GM18873 (cell line): ENCODE measurements at regions not wholly inside any gene's neighbourhood (a gene's known extent, or its start where the extent isn't known, plus 50 kb on each side); places are given as distances from the start of the nearest gene placed in this dataset.

ENCODE experiments used
- ATAC-seq: cut with Tn5 transposase; IDR thresholded peaks from one replicate; pipeline ENCODE4 v1.9.1; 2021; ENCODE audit warnings: mild to moderate bottlenecking, moderate library complexity, moderate number of reproducible peaks; ENCODE audit not compliant: unreplicated experiment, low FRiP score

DNA sequence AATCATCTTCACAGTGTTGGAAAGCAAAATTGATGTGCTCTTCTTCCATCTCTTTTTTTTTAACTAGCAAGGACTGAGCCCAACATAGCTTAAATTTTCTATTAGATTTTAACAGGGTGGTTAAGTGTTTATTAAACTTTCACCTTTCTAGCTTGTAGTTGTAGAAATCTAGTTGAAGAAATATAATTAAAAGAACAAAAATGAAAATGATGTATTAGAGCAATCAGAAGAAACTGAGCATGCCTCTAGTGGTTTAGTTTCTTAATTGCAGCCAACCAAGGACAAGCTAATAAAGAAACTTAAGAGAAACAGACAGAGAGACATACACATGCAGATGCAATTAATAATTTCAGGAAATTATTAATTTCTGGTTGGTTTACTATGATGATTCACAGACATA, 673.0 kb upstream of the LMO3 start:
- no peak for ATAC-seq

DNA sequence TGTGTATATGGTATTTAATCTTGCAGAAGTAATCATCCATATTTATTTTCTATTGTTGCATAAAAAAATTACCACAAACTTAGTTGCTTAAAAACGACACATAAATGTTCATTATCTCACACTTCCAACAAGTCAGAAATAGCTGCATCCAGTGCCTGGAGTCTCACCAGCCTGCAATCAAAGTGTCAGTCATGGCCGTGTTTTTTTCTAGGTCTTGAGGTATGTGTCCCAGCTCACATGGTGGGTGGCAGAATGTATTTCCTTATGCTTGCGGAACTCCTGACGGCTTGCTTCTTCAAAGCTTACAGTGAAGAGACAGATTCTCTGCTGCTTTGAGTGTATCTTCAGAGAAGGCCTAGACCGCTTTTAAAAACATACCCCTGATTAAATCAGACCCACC, 670.2 kb upstream of the LMO3 start:
- no peak for ATAC-seq

DNA sequence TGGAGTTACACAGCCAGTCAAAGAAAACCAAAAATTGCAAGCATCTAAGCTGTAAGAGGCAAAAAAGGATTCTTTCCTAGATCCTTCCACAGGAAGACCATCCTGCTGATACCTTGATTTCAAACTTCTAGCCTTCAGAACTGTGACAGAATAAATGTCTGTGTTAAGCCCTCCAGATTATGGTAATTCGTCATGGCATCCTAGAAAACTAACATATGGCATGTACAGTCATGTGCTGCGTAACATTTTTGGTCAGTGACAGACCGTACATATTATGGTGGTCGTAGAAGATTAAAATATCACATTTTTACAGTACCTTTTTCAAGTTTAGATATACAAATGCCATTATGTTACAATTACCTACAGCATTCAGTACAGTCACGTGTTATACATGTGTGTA, 660.9 kb upstream of the LMO3 start:
- ATAC-seq = no peak

DNA sequence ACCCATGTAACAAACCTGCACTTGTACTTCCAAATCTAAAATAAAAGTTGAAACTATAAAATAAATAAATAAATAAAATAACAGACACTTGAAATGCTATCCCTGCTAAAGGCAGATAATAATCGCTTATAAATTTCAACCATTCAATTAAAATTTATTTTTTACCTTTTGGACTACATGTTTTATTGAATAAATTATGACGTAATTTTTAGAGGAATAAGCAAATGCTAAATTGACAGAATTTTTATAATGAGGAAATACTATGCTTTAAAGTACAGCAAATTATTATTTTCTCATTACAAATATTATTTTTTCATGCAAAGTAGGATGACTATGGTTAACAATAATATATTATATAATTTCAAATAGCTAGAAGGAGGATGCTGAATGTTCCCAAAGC, 658.6 kb upstream of the LMO3 start:
- no peak for ATAC-seq

DNA sequence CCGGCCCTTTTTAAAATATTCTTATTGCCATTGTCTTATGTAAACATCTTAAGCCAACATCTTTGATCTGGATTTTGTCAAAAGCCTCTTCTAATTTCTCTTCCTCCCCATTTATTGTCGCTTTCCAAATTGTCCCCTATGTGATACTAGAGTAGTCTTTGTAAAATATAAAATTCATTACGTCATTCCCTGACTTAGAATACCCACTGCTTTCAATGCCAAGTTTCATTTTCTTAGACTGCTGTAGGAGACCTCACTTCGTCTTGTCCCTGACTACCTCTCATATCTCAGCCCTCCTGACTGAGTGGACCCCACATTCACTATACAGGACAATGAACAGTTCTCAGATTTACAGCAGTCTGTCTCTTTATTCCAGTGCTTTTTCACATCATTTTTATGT, 633.9 kb upstream of the LMO3 start:
- no peak for ATAC-seq

DNA sequence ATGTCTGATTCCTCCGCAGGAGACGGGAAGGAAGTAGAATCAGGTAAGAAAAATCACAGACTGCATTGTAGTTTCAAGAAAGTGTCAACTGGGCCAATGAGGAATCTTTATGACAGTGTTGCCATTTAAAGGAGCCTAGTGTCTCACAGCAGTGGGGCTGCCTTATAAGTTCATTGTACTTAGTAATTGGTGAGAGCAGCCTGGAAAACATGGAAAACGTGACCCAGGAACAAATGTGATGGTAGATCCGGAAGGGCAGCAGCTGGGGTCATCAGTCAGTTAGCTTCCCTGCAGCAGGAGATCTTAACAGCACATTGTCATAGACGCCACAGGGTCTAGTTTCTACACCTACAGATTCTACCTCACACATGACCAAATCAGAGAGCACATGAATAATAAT, 630.0 kb upstream of the LMO3 start:
- ATAC-seq = no peak

DNA sequence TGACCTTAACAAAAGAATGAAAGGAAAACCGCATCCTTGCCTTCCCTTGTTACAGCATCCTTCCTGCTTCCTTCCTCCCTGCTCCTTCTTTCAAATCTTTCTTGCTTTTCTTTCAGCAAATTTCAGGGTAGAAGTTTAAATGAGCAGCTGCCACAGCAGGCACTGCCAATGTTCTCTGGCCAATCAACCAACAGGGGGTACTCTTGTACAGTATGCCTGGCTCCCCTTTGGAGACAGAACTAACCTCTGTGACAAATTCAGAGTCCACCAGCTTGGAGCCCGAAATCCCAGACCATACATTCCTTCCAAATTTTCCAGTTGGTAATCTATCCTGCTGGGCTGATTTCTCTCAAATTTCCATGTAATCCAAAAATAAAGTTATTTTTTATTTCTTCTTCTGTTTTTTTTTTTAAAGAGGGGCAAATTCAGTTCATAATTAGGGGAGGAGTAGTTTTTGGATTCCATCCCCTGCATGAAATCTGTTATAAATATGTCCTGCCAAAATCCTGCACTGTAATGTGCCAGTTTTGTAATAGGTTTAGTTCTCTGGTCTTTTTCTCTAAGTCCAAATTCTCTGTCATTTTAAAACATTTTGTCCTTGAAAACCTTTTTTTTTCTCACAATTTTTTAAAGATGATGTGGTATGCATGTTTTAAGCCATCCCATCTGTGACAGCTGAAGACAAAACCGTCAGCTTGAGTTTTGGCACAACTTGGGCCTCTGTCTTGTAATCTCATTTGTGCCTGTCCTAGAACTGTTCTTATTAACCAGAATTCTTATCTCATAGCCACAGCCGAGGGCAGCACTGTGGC, 610.0 kb upstream of the LMO3 start:
- ATAC-seq = no peak

DNA sequence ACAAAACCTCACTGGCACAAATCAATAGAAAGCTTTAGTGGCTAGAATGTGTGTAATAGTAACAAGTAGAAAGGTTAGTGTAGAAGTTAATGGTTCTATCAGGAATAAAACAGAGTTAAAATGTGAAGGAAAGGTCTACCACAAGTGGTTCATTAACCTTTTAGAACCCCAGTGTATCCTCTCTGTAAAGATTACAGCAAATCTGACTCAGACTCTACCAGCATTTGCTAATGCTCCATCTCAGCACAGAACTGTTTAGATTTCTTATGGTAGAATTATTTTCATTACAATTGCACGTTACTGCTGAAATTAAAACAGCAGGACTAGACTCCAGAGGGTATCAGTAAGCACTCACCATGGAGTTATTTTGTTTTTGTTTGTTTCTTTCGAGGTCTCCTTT, 609.0 kb upstream of the LMO3 start:
- ATAC-seq = no peak

DNA sequence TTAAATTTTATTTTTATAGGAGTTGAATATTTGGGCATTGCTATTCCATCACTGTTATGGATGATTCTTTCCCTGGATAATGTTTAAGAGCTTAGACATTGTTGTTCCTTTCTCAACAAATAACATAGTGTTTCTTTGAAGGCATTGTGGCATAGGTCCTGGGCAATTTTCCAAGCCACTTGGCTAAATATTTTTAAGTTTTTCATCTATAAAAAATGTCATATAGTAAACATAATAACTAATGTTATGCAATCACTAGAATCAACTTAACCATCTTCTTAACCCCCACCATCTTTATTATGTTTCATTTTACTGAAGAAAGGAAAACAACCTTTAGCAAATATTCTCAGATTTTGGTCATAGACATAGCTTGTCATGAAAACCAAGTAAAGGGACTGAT, 600.6 kb upstream of the LMO3 start:
- no peak for ATAC-seq

DNA sequence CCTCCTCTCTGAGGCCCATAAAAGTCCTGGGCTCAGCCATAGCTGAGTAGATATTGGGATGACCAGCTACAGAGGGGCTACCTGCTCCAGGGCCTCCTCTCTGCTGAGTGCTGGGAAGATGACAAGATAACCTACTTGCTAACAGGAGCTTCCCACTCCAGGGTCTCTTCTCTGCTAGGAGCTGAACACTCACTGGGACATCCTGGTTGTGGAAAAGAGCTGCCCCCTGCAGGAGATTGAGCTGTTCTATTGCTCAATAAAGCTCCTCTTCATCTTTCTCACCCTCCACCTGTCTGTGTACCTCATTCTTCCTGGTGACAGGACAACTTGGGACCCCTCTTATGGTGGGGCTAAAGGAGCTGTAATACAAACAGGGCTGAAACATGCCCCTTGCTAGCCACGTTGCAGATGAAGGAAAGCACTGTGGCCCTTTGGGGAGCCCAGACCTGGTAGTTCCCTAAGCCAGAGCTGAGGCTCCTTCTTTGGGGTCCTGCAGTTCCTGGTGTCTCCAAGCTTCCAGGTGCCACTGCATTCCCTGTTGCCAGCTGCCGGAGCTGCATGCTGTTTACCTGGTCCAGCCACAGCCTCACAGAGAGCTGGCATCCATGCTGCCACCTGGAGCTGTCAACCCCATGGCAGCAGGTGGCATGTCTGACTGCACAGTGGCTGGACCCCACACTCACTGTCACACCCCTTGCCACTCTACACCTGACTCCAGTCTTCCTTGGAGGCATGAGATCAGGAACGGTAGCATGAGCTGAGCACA, 598.5 kb upstream of the LMO3 start:
- ATAC-seq = no peak

DNA sequence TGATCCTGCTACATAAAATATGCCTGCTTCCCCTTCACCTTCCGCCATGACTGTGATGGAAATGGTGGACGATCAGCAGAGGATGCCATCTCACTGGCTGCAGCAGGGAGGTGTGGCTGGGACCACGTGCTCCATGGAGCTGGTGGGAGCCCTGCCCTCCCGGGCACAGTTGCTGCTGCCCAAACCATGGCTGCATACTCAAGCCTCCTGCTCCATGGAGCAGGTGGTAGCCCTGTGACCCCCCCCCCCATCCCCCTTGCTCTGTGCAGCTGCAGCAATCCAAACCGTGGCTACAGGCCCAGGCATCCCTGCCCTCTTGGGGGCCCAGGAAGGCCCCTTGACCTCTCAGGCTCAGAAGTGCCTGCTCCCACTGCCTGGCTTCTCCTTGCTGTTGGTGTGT, 597.5 kb upstream of the LMO3 start:
- ATAC-seq = no peak

DNA sequence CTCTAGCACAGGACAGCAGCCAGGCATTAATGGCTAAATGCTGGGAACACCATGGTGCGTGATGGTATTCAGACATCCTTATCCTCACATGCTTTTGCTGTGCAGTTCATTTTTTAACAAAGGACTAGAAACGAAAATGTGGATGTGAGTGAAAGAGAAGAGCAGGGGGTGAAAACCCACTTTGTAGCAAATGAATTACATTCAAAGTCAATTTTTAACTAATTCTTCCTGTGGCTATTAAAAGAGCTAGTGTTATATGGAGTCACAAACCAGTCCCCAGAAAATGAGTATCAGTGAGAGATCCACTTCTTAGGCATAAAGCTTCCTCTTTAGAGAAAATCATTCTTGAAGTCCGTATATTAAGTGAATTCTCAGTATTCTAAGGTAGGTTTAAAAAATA, 592.0 kb upstream of the LMO3 start:
- ATAC-seq = no peak

DNA sequence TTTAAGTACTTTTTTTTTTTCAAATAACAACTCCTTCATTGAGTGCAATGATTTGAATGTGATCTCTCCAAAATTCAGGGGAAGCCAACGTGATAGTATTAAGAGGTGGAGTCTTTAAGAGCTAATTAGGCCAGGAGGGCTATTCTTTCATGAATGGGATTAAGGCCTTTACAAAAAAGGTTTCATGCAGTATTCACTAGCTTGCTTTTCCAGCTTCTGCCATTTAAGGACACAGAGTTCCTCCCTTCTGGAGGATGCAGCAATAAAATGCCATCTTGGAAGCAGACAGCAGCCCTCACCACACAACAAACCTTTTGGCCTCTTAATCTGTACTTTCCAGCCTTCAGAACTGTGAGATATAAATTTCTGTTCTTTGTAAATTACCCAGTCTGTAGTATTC, 586.8 kb upstream of the LMO3 start:
- ATAC-seq = no peak

DNA sequence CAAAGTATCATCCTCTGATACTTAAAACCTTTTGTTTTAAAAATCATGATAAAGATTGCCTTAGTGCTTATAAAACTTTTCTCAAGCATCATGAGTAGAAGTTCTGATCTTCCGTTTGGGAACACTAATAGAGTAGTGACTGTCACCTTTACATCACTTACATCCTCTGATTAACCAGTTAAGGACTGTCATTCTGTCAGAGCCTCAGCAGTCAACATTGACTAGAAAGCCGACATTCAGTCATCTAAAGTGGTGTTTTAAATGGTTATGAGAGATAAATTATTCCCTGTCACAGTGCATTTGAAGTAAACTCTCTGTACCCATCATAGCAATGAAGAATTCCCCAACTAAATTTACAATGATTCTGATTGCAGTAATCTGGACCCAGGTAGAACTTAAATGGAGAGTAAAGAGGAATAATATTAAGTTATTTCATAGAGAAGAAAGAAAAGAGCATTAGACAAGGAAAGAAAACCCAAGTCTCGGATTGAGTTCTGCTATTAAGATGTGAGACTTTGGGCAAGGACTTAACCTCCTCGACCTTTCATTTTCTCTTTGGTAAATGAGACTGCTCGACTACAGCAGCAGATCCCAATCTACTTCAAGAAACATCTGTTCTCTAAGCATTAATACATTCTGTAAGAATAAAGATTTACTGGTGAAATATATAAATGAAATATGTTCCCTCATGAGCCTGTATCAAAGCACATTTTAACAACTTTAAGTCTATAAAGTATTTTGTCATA, 563.9 kb upstream of the LMO3 start:
- ATAC-seq = no peak

DNA sequence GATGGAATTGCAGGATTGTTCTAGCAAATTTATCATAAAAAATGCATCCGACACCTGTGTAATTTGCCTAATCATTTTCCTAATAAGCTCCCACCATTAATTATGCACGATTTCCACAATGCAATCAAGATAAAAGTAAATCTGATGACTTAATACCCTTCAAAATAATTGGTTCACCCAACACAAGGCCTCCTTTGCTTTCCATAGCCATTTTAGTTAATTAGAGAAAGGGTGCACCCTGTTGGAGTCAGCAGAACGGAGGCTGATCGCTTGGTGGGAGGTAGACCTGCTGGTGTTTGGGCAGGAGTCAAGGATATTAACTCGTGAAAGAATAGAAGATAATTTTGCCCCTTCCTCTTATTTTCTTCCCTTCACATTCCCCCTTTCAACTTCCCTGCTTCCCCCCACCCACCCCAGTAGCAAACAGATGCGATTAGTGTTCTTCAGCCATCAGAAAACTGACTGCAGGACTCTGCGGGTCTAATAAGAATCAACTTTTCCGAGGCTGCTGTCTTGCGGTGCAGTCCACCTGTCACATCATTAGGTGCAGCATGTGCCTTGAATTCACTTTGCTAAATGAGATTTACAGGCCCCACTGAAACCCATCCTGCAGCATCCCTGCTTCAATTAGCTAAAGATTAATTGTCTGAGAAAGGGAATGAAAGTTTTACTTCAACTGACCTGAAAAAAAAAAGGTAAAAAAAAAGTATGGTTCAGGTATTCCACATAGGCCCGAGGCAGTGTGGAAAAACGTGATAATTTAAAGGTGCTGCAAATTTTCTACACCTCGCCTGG, 553.7 kb upstream of the LMO3 start:
- no peak for ATAC-seq

DNA sequence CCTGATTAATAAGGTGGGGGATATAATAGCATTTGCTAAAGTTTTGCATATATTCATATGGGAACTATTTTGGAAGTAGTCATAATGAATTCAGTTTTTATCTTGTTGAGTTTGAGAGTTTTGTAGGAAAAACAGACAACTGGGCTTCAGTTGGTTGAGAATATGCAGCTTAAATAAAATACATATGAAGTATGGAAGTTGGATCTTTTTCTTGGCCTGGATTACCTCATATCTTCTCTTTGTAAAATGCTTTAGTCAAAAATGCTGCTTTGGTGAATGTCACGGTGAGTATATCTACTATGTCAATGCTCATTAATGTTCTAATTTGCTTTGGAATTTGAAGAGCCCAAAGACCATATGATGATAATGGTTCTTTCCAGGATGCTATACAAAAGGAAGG, 552.2 kb upstream of the LMO3 start:
- no peak for ATAC-seq

DNA sequence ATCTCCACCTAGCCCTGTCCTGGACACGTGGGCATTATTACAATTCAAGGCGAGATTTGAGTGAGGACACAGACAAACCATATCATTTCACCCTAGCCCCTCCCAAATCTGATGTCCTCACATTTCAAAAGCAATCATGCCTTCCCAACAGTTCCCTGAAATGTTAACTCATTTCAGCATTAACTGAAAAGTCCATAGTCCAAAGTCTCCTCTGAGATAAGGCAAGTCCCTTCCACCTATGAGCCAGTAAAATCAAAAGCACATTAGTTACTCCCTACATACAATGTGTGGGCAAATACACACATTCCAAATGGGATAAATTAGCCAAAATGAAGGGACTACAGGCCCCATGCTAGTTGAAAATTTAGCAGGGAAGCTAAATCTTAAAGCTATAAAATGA, 546.0 kb upstream of the LMO3 start:
- no peak for ATAC-seq

DNA sequence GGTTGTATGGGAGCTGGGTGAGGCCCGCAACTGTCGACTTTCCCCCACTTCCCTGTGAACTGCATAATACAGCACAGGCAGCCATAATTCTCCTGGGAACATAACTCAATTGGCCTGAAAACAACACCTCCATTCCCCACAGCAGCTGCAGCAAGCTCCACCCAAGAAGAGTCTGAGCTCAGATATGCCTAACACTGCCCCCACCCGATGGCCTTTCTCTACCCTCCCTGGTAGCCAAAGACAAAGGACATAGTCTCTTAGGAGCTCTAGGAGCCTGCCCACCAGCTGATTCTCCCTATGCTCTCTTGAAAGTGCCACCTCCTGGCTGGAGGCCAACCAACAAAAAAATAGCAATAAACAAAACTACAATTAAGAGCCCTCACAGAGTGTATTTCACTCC, 542.7 kb upstream of the LMO3 start:
- no peak for ATAC-seq

DNA sequence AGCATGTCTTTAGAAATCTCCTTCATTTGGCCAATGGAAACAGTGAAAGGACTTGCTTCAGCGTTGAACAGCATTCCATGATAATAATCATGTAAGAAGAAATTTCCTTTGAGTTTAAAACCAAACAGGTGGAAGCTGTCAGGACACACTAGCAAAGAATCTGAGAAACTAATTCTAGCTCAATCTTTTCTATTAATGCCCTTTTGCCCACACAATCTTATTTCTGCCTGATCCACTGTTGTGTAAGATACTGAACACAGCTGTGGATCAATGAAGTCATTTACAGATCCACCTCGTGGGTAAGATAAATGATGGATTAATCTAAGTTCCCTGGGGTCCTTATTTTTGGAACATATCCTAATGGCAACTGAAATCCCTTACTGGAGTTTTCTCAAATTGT, 536.9 kb upstream of the LMO3 start:
- ATAC-seq = no peak

DNA sequence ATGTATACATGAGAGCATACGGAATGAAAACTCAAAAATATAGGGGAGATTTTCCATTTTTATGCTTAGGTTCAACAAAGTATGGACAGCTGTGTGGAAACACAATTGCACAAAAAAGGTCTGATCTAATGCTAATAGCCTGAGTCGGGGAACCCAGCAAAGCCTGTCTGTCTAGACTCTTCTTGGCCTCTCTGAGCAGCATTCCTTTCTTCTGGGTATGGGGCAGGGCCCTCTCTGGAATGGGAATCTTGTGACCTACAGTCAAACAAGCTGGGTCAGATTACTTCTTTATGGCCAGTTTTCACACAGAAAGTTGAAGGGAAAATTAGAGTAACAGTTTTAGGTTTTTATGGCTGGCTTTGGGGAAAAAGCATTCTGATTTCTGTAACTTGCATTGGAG, 534.0 kb upstream of the LMO3 start:
- ATAC-seq = no peak

DNA sequence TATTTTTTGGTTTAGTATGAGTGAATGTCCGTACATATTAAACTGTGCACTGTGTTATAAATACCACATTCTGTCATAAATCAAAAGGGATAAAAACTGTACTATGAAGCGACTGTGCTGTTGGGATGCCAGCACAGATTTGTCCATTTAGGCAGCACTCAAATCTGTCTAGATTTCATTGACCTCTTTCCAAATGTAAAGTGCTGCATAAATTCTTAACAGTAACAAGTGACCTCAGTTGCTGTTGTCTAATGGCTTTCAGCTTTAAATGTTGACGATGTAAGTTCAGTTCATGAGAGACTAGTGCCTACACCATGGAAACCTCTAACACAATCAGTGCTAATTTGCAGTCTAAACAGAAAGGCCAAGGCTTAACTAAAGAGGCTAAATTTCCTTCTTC, 531.4 kb upstream of the LMO3 start:
- ATAC-seq = no peak
